ENCODE measurements at regions not wholly inside any gene's neighbourhood (a gene's known extent, or its start where the extent isn't known, plus 50 kb on each side); places are given as distances from the start of the nearest gene placed in this dataset.

DNA sequence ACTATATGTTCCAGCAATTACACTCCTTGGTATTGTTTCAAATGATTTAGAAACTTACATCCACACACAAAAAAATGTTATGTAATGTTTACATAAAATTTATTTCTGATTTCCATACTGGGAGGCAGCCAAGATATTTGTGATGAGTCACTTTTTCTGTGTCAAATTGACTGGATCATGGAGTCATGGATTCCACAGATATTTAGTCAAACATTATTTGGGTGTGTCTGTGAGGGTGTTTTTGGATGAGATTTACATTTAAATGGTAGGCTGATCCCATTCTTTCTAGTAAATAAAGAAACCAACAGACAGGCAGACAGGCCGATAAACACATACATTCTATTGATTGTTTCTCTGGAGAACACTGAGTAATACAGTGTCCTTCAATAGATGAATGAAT lies 562.8 kb downstream of the SLITRK6 start:
- DNase-seq (ENCODE audit: low read depth), result peak; percentile 18
- TF ChIP-seq, protein P1, sequence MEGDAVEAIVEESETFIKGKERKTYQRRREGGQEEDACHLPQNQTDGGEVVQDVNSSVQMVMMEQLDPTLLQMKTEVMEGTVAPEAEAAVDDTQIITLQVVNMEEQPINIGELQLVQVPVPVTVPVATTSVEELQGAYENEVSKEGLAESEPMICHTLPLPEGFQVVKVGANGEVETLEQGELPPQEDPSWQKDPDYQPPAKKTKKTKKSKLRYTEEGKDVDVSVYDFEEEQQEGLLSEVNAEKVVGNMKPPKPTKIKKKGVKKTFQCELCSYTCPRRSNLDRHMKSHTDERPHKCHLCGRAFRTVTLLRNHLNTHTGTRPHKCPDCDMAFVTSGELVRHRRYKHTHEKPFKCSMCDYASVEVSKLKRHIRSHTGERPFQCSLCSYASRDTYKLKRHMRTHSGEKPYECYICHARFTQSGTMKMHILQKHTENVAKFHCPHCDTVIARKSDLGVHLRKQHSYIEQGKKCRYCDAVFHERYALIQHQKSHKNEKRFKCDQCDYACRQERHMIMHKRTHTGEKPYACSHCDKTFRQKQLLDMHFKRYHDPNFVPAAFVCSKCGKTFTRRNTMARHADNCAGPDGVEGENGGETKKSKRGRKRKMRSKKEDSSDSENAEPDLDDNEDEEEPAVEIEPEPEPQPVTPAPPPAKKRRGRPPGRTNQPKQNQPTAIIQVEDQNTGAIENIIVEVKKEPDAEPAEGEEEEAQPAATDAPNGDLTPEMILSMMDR (IDR thresholded peaks at IDR 0.05; ENCODE audit: control insufficient read depth, extremely low read depth, insufficient read depth), result no peak
- H3K4me3 ChIP-seq (ENCODE audit: low read depth, low read length), result no peak overlapping the region

DNA sequence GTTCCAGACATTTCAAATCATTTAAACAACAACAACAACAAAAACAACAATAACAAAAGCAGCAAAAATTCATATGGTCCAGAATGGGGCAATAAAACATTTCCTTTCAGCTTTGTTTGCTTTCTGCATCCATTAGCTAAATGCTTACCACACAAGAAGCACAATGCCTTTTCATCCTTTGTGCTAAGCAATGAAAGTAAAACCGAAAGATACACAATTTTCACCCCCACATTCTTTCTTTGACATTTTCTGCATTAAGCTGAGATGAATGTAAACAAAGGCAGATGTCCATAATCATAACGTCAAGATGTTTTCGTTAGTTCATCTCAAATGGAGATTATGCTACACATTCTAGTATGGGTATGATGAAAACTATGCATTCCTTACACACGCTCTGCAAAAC lies 568.5 kb downstream of the SLITRK6 start:
- DNase-seq (ENCODE audit: low read depth), result no peak
- TF ChIP-seq, protein P1 (IDR thresholded peaks at IDR 0.05; ENCODE audit: control insufficient read depth, extremely low read depth, insufficient read depth), result no peak
- H3K4me3 ChIP-seq (ENCODE audit: low read depth, low read length), result no peak overlapping the region

DNA sequence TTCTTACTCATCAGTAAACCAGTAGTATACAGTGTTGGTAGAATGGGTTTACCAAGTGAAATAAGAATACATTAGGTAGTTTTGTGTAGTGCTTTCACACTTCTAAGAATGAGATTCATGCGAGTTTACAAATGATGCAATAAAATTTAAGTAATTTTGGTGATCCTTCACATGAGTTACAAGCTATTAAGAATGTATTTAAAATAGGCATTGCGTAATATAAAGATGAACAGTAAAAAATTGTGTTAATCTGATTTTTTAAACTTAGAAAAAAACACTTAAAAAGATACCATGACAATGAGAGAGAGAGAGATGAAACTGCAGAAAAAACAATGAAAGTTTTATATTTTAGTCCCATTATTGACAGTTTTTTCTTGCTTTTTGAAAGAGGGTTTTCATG lies 570.5 kb downstream of the SLITRK6 start:
- no peak overlapping the region for H3K4me3 ChIP-seq (ENCODE audit: low read depth, low read length)
- TF ChIP-seq, protein P1 (IDR thresholded peaks at IDR 0.05; ENCODE audit: control insufficient read depth, extremely low read depth, insufficient read depth), result no peak
- no peak for DNase-seq (ENCODE audit: low read depth)

DNA sequence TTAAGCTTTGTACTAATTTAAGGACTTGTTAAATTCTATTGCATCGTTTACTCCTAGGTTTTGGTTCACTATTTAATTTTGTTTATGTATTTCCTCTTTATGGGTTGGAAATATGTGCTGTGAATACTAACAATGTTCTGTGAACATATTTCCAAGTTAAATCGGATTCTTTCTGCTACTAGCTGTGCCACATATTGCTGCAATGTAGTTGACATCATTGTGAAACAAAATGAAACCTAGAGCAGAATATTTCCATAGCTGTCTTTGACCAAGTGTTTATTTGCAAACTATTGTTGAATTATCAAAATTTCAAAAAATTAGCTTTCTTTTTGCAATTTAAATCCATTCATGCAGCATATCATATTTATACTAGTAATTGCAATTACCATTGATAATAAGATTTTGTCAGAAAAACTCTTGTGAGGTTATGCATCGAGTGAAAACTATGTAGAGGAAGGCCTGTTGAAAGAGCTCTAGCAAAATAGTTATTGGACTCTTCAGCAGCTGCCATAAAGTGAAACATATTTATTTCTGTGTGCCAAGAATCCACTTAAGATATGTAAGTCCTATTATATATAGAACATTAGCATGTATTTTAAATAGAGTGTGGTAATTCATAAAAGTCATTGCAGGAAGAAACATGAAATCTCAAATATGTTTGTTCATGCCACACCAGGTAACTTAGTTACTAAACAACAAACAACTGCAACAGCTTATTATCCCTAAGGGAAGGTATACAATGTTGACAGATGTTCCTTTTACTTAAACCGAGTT lies 575.1 kb downstream of the SLITRK6 start:
- no peak for DNase-seq (ENCODE audit: low read depth)
- TF ChIP-seq, protein P1 (IDR thresholded peaks at IDR 0.05; ENCODE audit: control insufficient read depth, extremely low read depth, insufficient read depth), result no peak

DNA sequence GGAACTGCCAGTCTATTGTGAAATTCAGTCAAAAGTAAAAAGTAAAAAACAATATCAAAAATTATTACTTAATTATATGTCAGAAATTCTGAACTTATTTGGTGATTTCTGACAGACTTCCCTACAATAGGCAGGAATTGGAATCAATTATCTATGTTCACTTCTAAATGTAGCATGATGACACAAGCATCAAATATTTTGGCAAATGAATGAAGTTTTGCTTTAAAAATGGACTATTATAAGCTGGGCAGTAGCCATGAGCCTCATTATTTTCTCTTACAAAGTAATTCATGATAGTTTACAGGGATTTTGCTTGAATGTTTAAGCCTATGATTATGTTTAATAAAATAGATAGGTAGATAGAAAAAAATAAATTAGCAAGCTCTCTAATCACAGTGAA lies 582.6 kb downstream of the SLITRK6 start:
- no peak overlapping the region for H3K4me3 ChIP-seq (ENCODE audit: low read depth, low read length)
- no peak for DNase-seq (ENCODE audit: low read depth)
- TF ChIP-seq, protein P1 (IDR thresholded peaks at IDR 0.05; ENCODE audit: control insufficient read depth, extremely low read depth, insufficient read depth), result no peak

More for the DNA sequence above, 575.1 kb downstream of the SLITRK6 start:
- no peak overlapping the region for H3K4me3 ChIP-seq (ENCODE audit: low read depth, low read length)

DNA sequence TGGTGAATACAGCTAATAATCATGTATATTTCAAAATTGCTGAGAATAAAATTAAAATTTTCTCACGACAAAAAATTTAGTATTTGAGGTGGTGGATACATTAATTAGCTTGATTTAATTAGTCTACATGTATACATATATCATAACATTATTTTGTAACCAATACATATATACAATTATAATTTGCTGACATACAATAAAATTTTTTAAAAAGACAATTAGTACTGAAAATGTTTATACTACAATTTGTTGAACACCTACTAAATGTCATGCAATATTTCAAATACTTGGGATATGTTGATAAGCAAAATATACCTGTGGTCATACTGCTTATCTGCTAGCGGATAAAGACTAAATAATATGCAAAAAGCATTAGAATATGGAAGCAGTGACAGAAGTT lies 586.5 kb downstream of the SLITRK6 start:
- DNase-seq (ENCODE audit: low read depth), result no peak
- H3K4me3 ChIP-seq (ENCODE audit: low read depth, low read length), result no peak overlapping the region
- TF ChIP-seq, protein P1 (IDR thresholded peaks at IDR 0.05; ENCODE audit: control insufficient read depth, extremely low read depth, insufficient read depth), result no peak

Data from LNCaP clone FGC (cell line).